Panc1 (cell line): ENCODE measurements at regions not wholly inside any gene's neighbourhood (a gene's known extent, or its start where the extent isn't known, plus 50 kb on each side); places are given as distances from the start of the nearest gene placed in this dataset.

Experiments used
- ATAC-seq: fragments of 200-7000 bp; cut with Tn5 transposase; 2 replicates; pipeline ENCODE4 v1.9.1; 2020; ENCODE audit warnings: mild to moderate bottlenecking, moderate library complexity
- BruUV-seq: library from RNA; stranded (reverse); fragments of 400-500 nt; replicated peaks from 2 replicates; lab custom pipeline; 2021; lab: Mats Ljungman, UMichigan
- CTCF ChIA-PET: fragments of 300-600 bp; sonication (Branson Sonifier 250); formaldehyde crosslinking; loops from one replicate; lab custom pipeline; 2022; ENCODE audit warnings: antibody characterized with exemption; lab: Charles Lee
- POLR2A ChIA-PET: fragments of 300-600 bp; sonication (Branson Sonifier 250); formaldehyde crosslinking; loops from one replicate; lab custom pipeline; 2022; ENCODE audit warnings: antibody characterized with exemption; lab: Charles Lee
- DNase-seq: peaks from one replicate; pipeline ENCODE4 v3.0.0-alpha.2; 2010; ENCODE audit warnings: low read depth, low spot score
- H3K27ac ChIP-seq: 2 replicates; pipeline ENCODE4 v1.5.1; 2011; ENCODE audit warnings: mild to moderate bottlenecking, low read length, inconsistent platforms
- H3K27me3 ChIP-seq: fragments of 200-500 bp; sonication (Bioruptor generic); 2 replicates; pipeline ENCODE4 v1.6.0; 2014; ENCODE audit warnings: low read length, inconsistent platforms; ENCODE audit not compliant: control insufficient read depth, insufficient read depth
- H3K36me3 ChIP-seq: fragments of 200-500 bp; sonication (Bioruptor generic); 2 replicates; pipeline ENCODE4 v1.5.1; 2014; ENCODE audit warnings: inconsistent platforms, mild to moderate bottlenecking, low read length, moderate library complexity; ENCODE audit not compliant: control insufficient read depth, insufficient read depth
- H3K4me1 ChIP-seq: 2 replicates; pipeline ENCODE4 v1.5.1; 2011; ENCODE audit warnings: inconsistent platforms, mild to moderate bottlenecking, low read length, moderate library complexity; ENCODE audit not compliant: control insufficient read depth, insufficient read depth
- H3K4me3 ChIP-seq, 2 experiments: 2 replicates each; pipeline ENCODE4 v1.5.1; 2011 to 2012; ENCODE audit warnings: low read depth in 2 of 2, low read length in 2 of 2, mild to moderate bottlenecking in 2 of 2, inconsistent platforms in 1 of 2, moderate library complexity in 1 of 2
- H3K9me3 ChIP-seq: fragments of 200-500 bp; sonication (Bioruptor generic); 2 replicates; pipeline ENCODE4 v1.5.1; 2014; ENCODE audit warnings: low read depth, mild to moderate bottlenecking, inconsistent platforms, low read length, moderate library complexity; ENCODE audit not compliant: control insufficient read depth, insufficient read depth
- CTCF ChIP-seq: fragments of 450-650 bp; IDR thresholded peaks from 2 replicates; pipeline ENCODE4 v1.5.1; 2017; ENCODE audit warnings: mild to moderate bottlenecking
- POLR2AphosphoS5 ChIP-seq: IDR thresholded peaks from 2 replicates; pipeline ENCODE4 v1.6.1; 2012; ENCODE audit warnings: mild to moderate bottlenecking, low read depth, low read length, moderate library complexity
- REST ChIP-seq, 2 experiments: IDR thresholded peaks; 2 replicates each; pipeline ENCODE4 v1.6.1; 2011 to 2012; ENCODE audit warnings: low read depth in 2 of 2, control low read depth in 1 of 2, low read length in 1 of 2, mild to moderate bottlenecking in 1 of 2, moderate library complexity in 1 of 2; ENCODE audit not compliant: insufficient read depth in 1 of 2
- SIN3A ChIP-seq: IDR thresholded peaks from 2 replicates; pipeline ENCODE4 v1.6.1; 2012; ENCODE audit warnings: low read depth, mild to moderate bottlenecking, low read length, moderate library complexity, borderline replicate concordance; ENCODE audit not compliant: insufficient read depth
- TCF7L2 ChIP-seq: IDR thresholded peaks from 2 replicates; pipeline ENCODE4 v1.6.1; 2011; ENCODE audit warnings: mild to moderate bottlenecking, low read depth, low read length, inconsistent platforms
- in situ Hi-C: cut with HindIII; loops from 2 replicates; pipeline ENCODE4 v1.10.0; 2016; ENCODE audit warnings: low sequenced_read_pairs, low pct_unique_long_range_greater_than_20kb
- intact Hi-C: fragments of 100-400 bp; cut with micrococcal nuclease; formaldehyde crosslinking; loops from one replicate; pipeline ENCODE4 v1.10.0; 2022; ENCODE audit not compliant: unreplicated experiment

- intact Hi-C loops = no loop called here
- CTCF ChIA-PET = no interaction called here
- in situ Hi-C loops = no loop called here
- no TSS peak for BruUV-seq
- Histone ChIP-seq H3K27ac (no peak overlapping the region), H3K27me3 (no peaks in the 10 kb centered on the region), H3K36me3 (no peaks in the 10 kb centered on the region), H3K4me3 (no peak overlapping the region), H3K4me1 (no peaks in the 10 kb centered on the region), H3K9me3 (no peaks in the 10 kb centered on the region)
- TF ChIP-seq TCF7L2 (no peak), CTCF (no peak)
- no peak for DNase-seq
- POLR2A ChIA-PET = no interaction called here
- no peak for ATAC-seq
Measured at GRCh38 chr1:70720109-70720508, 309.0 kb downstream of the CTH start.

GRCh38 chr1:70720521-70720920 lies 309.5 kb downstream of the CTH start:
- Histone ChIP-seq H3K9me3 (no peaks in the 10 kb centered on the region), H3K27ac (no peak overlapping the region), H3K4me1 (no peaks in the 10 kb centered on the region), H3K27me3 (no peaks in the 10 kb centered on the region), H3K4me3 (no peak overlapping the region), H3K36me3 (no peaks in the 10 kb centered on the region)
- CTCF ChIA-PET = no interaction called here
- POLR2A ChIA-PET = no interaction called here
- no peak for TF ChIP-seq REST (IDR thresholded peaks at IDR 0.05; ENCODE audit: insufficient read depth in 1 of 2, low read depth in 2 of 2, low read length in 1 of 2)
- TF ChIP-seq POLR2AphosphoS5 = no peak
- TF ChIP-seq SIN3A = no peak
- TF ChIP-seq TCF7L2 = no peak
- no peak for TF ChIP-seq CTCF
- intact Hi-C loops (no loop called here), in situ Hi-C loops (no loop called here)
- no TSS peak for BruUV-seq
- ATAC-seq = no peak
- no peak for DNase-seq
